ENCODE measurements at regions not wholly inside any gene's neighbourhood (a gene's known extent, or its start where the extent isn't known, plus 50 kb on each side); places are given as distances from the start of the nearest gene placed in this dataset.

GRCh38 chr16:79750311-79750710 lies 149.8 kb upstream of the MAF start:
- intact Hi-C loops (cut with DNase I): no loop called here
- Histone ChIP-seq H3K4me3 (no peak overlapping the region), H3K36me3 (no peaks in the 10 kb centered on the region), H3K4me1 (replicated peaks) (peaks cover 4% of the 10 kb centered on the region), H3K27ac (no peak overlapping the region), H3K27me3 (replicated peaks; ENCODE audit: insufficient read depth) (no peaks in the 10 kb centered on the region), H3K9me3 (no peaks in the 10 kb centered on the region)
- DNase-seq (ENCODE audit: low spot score): no peak
- WGBS: 39% methylated on average over 4 of the region's 4 CpGs
- TF ChIP-seq CTCF (IDR thresholded peaks at IDR 0.05): no peak

DNA sequence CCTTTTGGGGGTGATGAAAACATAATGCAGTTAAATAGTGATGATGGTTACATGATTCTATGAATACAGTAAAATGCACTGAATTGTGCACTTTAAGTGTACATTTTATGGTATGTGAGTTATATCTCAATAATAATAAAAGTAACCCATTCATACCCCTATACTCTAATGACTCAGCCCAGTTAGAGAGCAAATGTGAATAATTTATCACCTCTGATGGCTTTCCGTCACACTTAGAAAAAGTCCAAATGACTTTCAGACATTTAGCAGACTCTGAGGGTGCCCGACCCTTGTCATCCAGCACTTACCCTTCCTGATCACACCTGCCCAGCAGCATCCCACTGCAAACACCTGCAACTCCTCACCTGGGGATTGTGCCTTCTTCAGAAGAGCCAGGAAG lies 148.1 kb upstream of the MAF start:
- intact Hi-C loops (cut with DNase I): no loop called here
- peaks cover 4% of the 10 kb centered on the region for H3K4me1 ChIP-seq (replicated peaks)
- TF ChIP-seq POLR2A (IDR thresholded peaks at IDR 0.05) (no peak), POLR2AphosphoS5 (IDR thresholded peaks at IDR 0.05) (no peak), CTCF (IDR thresholded peaks at IDR 0.05) (no peak)
- H3K27me3 ChIP-seq (replicated peaks; ENCODE audit: insufficient read depth): no peaks in the 10 kb centered on the region
- DNase-seq (ENCODE audit: low spot score): no peak
- no peak overlapping the region for H3K4me3 ChIP-seq
- no peaks in the 10 kb centered on the region for H3K9me3 ChIP-seq
- 94% methylated on average over 2 of the region's 2 CpGs for WGBS
- H3K27ac ChIP-seq: no peak overlapping the region
- no peaks in the 10 kb centered on the region for H3K36me3 ChIP-seq

GRCh38 chr16:79747688-79748087 lies 147.2 kb upstream of the MAF start:
- no peaks in the 10 kb centered on the region for H3K36me3 ChIP-seq
- TF ChIP-seq POLR2AphosphoS5 (IDR thresholded peaks at IDR 0.05) (no peak), POLR2A (IDR thresholded peaks at IDR 0.05) (no peak), CTCF (IDR thresholded peaks at IDR 0.05) (no peak)
- no peak for DNase-seq (ENCODE audit: low spot score)
- no peak overlapping the region for H3K4me3 ChIP-seq
- no peaks in the 10 kb centered on the region for H3K27me3 ChIP-seq (replicated peaks; ENCODE audit: insufficient read depth)
- H3K27ac ChIP-seq: no peak overlapping the region
- intact Hi-C loops (cut with DNase I): no loop called here
- H3K9me3 ChIP-seq: no peaks in the 10 kb centered on the region
- 92% methylated on average over 6 of the region's 6 CpGs for WGBS
- peaks cover 4% of the 10 kb centered on the region for H3K4me1 ChIP-seq (replicated peaks)

DNA sequence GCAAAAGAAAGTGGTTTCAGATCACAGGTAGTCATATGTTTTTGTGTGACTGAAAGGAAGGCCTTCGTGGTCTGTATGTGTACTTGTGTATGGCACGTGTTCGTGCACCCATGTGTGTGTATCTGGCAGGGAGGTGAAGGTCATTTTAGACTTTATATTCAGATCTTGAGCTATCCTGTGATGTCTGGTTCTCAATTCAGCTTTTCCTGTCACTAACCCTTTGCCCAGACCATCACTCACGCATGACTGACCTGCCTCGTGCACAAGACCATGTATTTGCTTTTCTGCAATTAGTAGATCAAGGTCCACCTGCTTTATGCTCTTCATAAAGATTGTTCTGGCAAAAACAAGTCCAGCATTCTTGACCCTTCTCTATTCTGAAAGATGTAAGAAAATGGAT lies 139.7 kb upstream of the MAF start:
- TF ChIP-seq POLR2A (IDR thresholded peaks at IDR 0.05) (no peak), POLR2AphosphoS5 (IDR thresholded peaks at IDR 0.05) (no peak), CTCF (IDR thresholded peaks at IDR 0.05) (no peak)

DNA sequence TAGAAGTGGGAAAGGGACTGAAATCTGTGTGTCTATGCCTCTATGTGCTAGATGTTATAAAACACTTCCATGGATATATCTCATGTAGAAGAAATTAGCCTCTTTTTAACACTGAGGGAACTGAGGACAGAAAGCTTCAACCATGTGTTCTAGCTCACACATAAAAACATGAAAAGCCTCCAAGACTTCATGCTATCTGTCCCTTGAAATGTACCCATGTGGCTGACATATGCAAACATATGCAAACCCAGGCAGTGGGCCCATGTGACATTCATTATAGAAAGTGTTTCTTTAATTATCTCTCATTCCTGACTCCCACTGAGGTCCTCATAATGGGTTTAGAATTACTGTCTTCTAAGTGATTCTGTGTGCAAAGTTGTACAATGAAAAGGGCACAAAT lies 134.7 kb upstream of the MAF start:
- Histone ChIP-seq H3K4me1 (replicated peaks) (no peaks in the 10 kb centered on the region), H3K27ac (no peak overlapping the region), H3K36me3 (no peaks in the 10 kb centered on the region), H3K9me3 (no peaks in the 10 kb centered on the region), H3K27me3 (replicated peaks; ENCODE audit: insufficient read depth) (no peaks in the 10 kb centered on the region), H3K4me3 (no peak overlapping the region)
- intact Hi-C loops (cut with DNase I): no loop called here
- DNase-seq (ENCODE audit: low spot score): no peak
- TF ChIP-seq POLR2A (IDR thresholded peaks at IDR 0.05) (no peak), POLR2AphosphoS5 (IDR thresholded peaks at IDR 0.05) (no peak), CTCF (IDR thresholded peaks at IDR 0.05) (no peak)

More for the DNA sequence above, 139.7 kb upstream of the MAF start:
- WGBS: 99% methylated on average over 5 of the region's 5 CpGs
- no peaks in the 10 kb centered on the region for H3K4me1 ChIP-seq (replicated peaks)
- no peak for DNase-seq (ENCODE audit: low spot score)
- no peaks in the 10 kb centered on the region for H3K9me3 ChIP-seq
- H3K27me3 ChIP-seq (replicated peaks; ENCODE audit: insufficient read depth): no peaks in the 10 kb centered on the region
- H3K27ac ChIP-seq: no peak overlapping the region
- intact Hi-C loops (cut with DNase I): no loop called here
- no peaks in the 10 kb centered on the region for H3K36me3 ChIP-seq
- no peak overlapping the region for H3K4me3 ChIP-seq
